Endothelial cell of umbilical vein (primary cell): ENCODE measurements at regions not wholly inside any gene's neighbourhood (a gene's known extent, or its start where the extent isn't known, plus 50 kb on each side); places are given as distances from the start of the nearest gene placed in this dataset.

Experiments used
- BruUV-seq: library from RNA; stranded (reverse); fragments of 400-500 nt; replicated peaks from 2 replicates; lab custom pipeline; 2021; lab: Mats Ljungman, UMichigan
- CTCF ChIA-PET: fragments of 300-600, 350-600 bp; sonication (Branson Sonifier 250); formaldehyde crosslinking; loops from one replicate; lab custom pipeline; 2021; ENCODE audit warnings: antibody characterized with exemption, inconsistent platforms; lab: Charles Lee
- POLR2A ChIA-PET: fragments of 300-600, 350-600 bp; sonication (Branson Sonifier 250); formaldehyde crosslinking; loops from one replicate; lab custom pipeline; 2021; ENCODE audit warnings: antibody characterized with exemption, inconsistent platforms; lab: Charles Lee
- DNase-seq: peaks from one replicate; pipeline ENCODE4 v3.0.0-alpha.2; 2011; ENCODE audit warnings: low read depth, low spot score
- FAIRE-seq: peaks from 2 replicates; lab custom pipeline; 2011; peaks lifted over from hg19 to GRCh38; lab: Jason Lieb, UNC
- H2AFZ ChIP-seq: 2 replicates; pipeline ENCODE4 v1.6.0; 2012; ENCODE audit warnings: low read depth, low read length, control low read depth, inconsistent platforms
- H3K27ac ChIP-seq: 2 replicates; pipeline ENCODE4 v1.5.1; 2011; ENCODE audit warnings: low read depth, mild to moderate bottlenecking, control low read depth, low read length, moderate library complexity; ENCODE audit not compliant: insufficient read depth
- H3K27me3 ChIP-seq, 2 experiments: 2 replicates each; pipeline versions ENCODE4 v1.6.0 to v1.6.1; 2011; ENCODE audit warnings: low read length in 2 of 2, mixed read lengths in 1 of 2; ENCODE audit not compliant: control insufficient read depth in 2 of 2, insufficient read depth in 2 of 2
- H3K36me3 ChIP-seq, 2 experiments: 2 replicates in 1 of 2; 3 replicates in 1 of 2; pipeline ENCODE4 v1.5.1; 2011; ENCODE audit warnings: low read length in 2 of 2, mild to moderate bottlenecking in 1 of 2, moderate library complexity in 1 of 2; ENCODE audit not compliant: control insufficient read depth in 2 of 2, insufficient read depth in 2 of 2; ENCODE audit errors: extremely low read depth in 1 of 2
- H3K4me1 ChIP-seq: 3 replicates; pipeline ENCODE4 v1.5.1; 2011; ENCODE audit warnings: mild to moderate bottlenecking, low read length; ENCODE audit not compliant: control insufficient read depth, insufficient read depth; ENCODE audit errors: extremely low read depth
- H3K4me2 ChIP-seq: 2 replicates; pipeline ENCODE4 v1.6.1; 2011; ENCODE audit warnings: low read length, control low read depth, mixed read lengths; ENCODE audit not compliant: insufficient read depth
- H3K4me3 ChIP-seq, 3 experiments: fragments of 200-600 bp in 1 of 3; sonication (generic), shearing (Covaris generic) in 1 of 3; replicated peaks in 1 of 3; 2 replicates each; pipeline ENCODE4 v1.5.1; 2011 to 2016; ENCODE audit warnings: control low read depth in 3 of 3, low read length in 3 of 3, mild to moderate bottlenecking in 2 of 3, inconsistent platforms in 1 of 3, low read depth in 1 of 3, moderate library complexity in 1 of 3; ENCODE audit not compliant: insufficient read depth in 1 of 3
- H3K79me2 ChIP-seq: 2 replicates; pipeline ENCODE4 v1.6.0; 2012; ENCODE audit warnings: low read length, inconsistent platforms; ENCODE audit not compliant: control insufficient read depth, insufficient read depth
- H3K9ac ChIP-seq: replicated peaks from 2 replicates; pipeline ENCODE3; 2011; ENCODE audit warnings: low read length, control low read depth; ENCODE audit not compliant: insufficient read depth; ENCODE audit errors: extremely low read depth
- H3K9me1 ChIP-seq: replicated peaks from 3 replicates; pipeline ENCODE4 v1.6.0; 2011; ENCODE audit warnings: mild to moderate bottlenecking, low read length; ENCODE audit not compliant: control insufficient read depth, insufficient read depth; ENCODE audit errors: extremely low read depth
- H3K9me3 ChIP-seq: replicated peaks from 2 replicates; pipeline ENCODE4 v1.5.1; 2012; ENCODE audit warnings: low read length, inconsistent platforms; ENCODE audit not compliant: control insufficient read depth, insufficient read depth
- H4K20me1 ChIP-seq: replicated peaks from 2 replicates; pipeline ENCODE3; 2011; ENCODE audit warnings: mild to moderate bottlenecking, low read length; ENCODE audit not compliant: control insufficient read depth, insufficient read depth; ENCODE audit errors: extremely low read depth
- EZH2 ChIP-seq: IDR thresholded peaks from 2 replicates; pipeline ENCODE4 v1.6.1; 2012; ENCODE audit warnings: borderline replicate concordance, low read depth, mild to moderate bottlenecking, moderate library complexity, low read length, inconsistent platforms; ENCODE audit not compliant: severe bottlenecking
- FOS ChIP-seq: IDR thresholded peaks from 2 replicates; pipeline ENCODE4 v1.6.1; 2011; ENCODE audit warnings: mild to moderate bottlenecking, low read length, moderate library complexity, borderline replicate concordance; ENCODE audit not compliant: insufficient read depth
- GATA2 ChIP-seq: IDR thresholded peaks from 2 replicates; pipeline ENCODE4 v1.7.0; 2011; ENCODE audit warnings: low read depth, mild to moderate bottlenecking, moderate library complexity, mixed read lengths, low read length; ENCODE audit not compliant: insufficient read length, insufficient read depth
- JUN ChIP-seq: IDR thresholded peaks from 2 replicates; pipeline ENCODE4 v1.6.1; 2011; ENCODE audit warnings: borderline replicate concordance, low read depth; ENCODE audit not compliant: insufficient read length, insufficient read depth
- MYC ChIP-seq: IDR thresholded peaks from one replicate; pipeline ENCODE4 v1.6.1; 2011; ENCODE audit warnings: mild to moderate bottlenecking, low read depth, low read length
- POLR2A ChIP-seq: IDR thresholded peaks from 2 replicates; pipeline ENCODE4 v1.6.1; 2012; ENCODE audit warnings: low read depth, mild to moderate bottlenecking, control low read depth, low read length
- POLR2AphosphoS5 ChIP-seq: IDR thresholded peaks from 2 replicates; pipeline ENCODE4 v1.6.1; 2012; ENCODE audit warnings: low read depth, mild to moderate bottlenecking, control low read depth, low read length, moderate library complexity; ENCODE audit not compliant: insufficient read depth
- dilution Hi-C: fragments of 300-500 bp; cut with MboI; formaldehyde crosslinking; loops from one replicate; pipeline ENCODE4 v1.15.0; 2019; ENCODE audit warnings: low sequenced_read_pairs; ENCODE audit not compliant: extremely low pct_ligation_motif_present
- intact Hi-C: fragments of 100-400 bp; cut with micrococcal nuclease; formaldehyde crosslinking; loops from one replicate; pipeline ENCODE4 v1.10.0; 2022
- TF ChIP-seq, protein P1 (sequence below), 2 donors: IDR thresholded peaks; 1 replicate in 1 of 2; 2 replicates in 1 of 2; pipeline ENCODE4 v1.5.1; 2011; ENCODE audit warnings: low read length in 2 of 2, mild to moderate bottlenecking in 2 of 2, moderate library complexity in 2 of 2, control low read depth in 1 of 2, inconsistent platforms in 1 of 2, low read depth in 1 of 2; ENCODE audit not compliant: insufficient read depth in 1 of 2; ENCODE audit errors: extremely low read depth in 1 of 2
- TF ChIP-seq, protein P2 (sequence below): IDR thresholded peaks from 2 replicates; pipeline ENCODE4 v1.6.1; 2011; ENCODE audit not compliant: insufficient read depth, insufficient read length

DNA sequence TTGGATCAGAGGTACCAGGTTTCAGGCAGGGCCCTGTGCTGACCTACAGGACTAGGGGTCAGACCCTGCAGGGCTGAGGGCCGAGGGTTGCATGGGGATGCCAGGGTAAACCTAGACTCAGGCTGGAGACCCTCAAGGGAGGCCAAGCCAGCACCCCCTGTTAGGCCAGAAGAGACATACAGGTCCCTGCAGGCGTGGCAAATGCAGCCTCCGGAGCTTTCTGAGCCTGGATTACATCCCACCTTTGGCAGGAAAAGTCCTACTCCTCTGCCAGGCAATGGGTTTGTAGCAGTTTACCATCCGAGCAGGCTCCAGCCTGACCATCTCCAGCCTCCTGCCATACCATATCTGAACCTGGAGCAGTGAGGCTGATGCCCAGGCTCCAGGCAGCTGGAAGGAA, 425.3 kb downstream of the NPHP4 start:
- H3K4me1 ChIP-seq: no peaks in the 10 kb centered on the region
- H3K79me2 ChIP-seq: no peaks in the 10 kb centered on the region
- TF ChIP-seq MYC (no peak), POLR2A (no peak), GATA2 (no peak)
- intact Hi-C loops (no loop called here), dilution Hi-C loops (no loop called here)
- no peak for DNase-seq
- POLR2A ChIA-PET: no interaction called here
- FAIRE-seq: no peak
- no peak overlapping the region for H3K9ac ChIP-seq
- no peaks in the 10 kb centered on the region for H3K9me3 ChIP-seq
- no peak overlapping the region for H3K27ac ChIP-seq
- no peak overlapping the region for H2AFZ ChIP-seq
- no peak overlapping the region for H3K4me2 ChIP-seq
- no peaks in the 10 kb centered on the region for H4K20me1 ChIP-seq
- no peaks in the 10 kb centered on the region for H3K9me1 ChIP-seq
- CTCF ChIA-PET: no interaction called here
- BruUV-seq: no TSS peak
- H3K36me3 ChIP-seq: no peaks in the 10 kb centered on the region
- H3K27me3 ChIP-seq: no peaks in the 10 kb centered on the region
- H3K4me3 ChIP-seq: no peak overlapping the region

DNA sequence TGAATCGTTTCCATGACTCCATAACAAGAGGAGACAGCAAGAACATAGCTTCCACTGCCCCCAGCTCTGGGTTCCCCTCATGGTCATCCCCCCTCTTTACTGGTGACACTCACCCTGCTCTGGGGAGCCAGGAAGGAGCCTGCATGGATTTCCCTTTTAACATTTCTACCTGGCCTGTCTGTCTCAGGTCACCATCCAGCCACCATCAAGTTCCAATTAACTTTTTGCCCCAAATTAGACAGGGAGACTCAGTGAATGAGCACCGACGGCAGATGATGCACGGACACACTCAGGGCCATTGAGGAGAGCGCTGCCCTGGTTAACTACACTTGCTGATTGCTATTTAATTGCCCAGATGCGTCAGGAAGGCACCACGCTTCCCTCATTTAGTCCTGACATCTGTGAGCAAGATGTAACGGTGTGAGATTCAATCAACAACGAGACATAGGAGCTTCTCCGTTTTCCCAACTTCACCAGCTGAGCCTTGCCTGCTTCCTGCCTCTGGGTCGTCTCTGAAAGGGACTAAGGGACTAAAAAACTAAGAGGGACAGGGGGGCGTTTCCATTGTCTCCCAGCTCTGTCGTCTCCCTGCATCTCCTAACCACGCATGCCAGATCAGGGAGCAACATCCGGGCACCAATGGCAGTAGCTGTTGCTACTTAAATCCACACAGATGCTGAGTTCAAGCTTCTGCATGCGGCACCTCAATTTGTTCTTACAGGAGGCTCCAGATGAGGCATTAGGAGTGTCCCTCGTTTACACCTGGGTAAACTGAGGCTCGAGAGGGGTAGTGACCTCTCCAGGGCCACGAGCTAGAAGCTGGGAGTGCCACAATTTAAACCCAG, 426.7 kb downstream of the NPHP4 start:
- no TSS peak for BruUV-seq
- no peaks in the 10 kb centered on the region for H4K20me1 ChIP-seq
- no peak for TF ChIP-seq JUN
- no peak for TF ChIP-seq MYC
- no peak for TF ChIP-seq GATA2
- TF ChIP-seq POLR2A: no peak
- TF ChIP-seq, protein P1, sequence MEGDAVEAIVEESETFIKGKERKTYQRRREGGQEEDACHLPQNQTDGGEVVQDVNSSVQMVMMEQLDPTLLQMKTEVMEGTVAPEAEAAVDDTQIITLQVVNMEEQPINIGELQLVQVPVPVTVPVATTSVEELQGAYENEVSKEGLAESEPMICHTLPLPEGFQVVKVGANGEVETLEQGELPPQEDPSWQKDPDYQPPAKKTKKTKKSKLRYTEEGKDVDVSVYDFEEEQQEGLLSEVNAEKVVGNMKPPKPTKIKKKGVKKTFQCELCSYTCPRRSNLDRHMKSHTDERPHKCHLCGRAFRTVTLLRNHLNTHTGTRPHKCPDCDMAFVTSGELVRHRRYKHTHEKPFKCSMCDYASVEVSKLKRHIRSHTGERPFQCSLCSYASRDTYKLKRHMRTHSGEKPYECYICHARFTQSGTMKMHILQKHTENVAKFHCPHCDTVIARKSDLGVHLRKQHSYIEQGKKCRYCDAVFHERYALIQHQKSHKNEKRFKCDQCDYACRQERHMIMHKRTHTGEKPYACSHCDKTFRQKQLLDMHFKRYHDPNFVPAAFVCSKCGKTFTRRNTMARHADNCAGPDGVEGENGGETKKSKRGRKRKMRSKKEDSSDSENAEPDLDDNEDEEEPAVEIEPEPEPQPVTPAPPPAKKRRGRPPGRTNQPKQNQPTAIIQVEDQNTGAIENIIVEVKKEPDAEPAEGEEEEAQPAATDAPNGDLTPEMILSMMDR (IDR thresholded peaks at IDR 0.05; ENCODE audit: extremely low read depth in 1 of 2, insufficient read depth in 1 of 2, low read depth in 1 of 2, low read length in 2 of 2): no peak
- TF ChIP-seq, protein P2, sequence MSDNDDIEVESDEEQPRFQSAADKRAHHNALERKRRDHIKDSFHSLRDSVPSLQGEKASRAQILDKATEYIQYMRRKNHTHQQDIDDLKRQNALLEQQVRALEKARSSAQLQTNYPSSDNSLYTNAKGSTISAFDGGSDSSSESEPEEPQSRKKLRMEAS: no peak
- no peak for TF ChIP-seq FOS
- no peak for TF ChIP-seq EZH2
- TF ChIP-seq POLR2AphosphoS5: no peak
- H3K9me3 ChIP-seq: peaks cover 2% of the 10 kb centered on the region
- H3K4me1 ChIP-seq: no peaks in the 10 kb centered on the region
- no peak overlapping the region for H2AFZ ChIP-seq
- H3K9me1 ChIP-seq: no peaks in the 10 kb centered on the region
- ChIA-PET POLR2A (no interaction called here), CTCF (no interaction called here)
- intact Hi-C loops (no loop called here), dilution Hi-C loops (no loop called here)
- DNase-seq (no peak), FAIRE-seq (no peak)
- no peaks in the 10 kb centered on the region for H3K36me3 ChIP-seq
- H3K27ac ChIP-seq: no peak overlapping the region
- H3K79me2 ChIP-seq: no peaks in the 10 kb centered on the region
- H3K27me3 ChIP-seq: no peaks in the 10 kb centered on the region
- no peak overlapping the region for H3K9ac ChIP-seq
- H3K4me3 ChIP-seq: no peak overlapping the region
- no peak overlapping the region for H3K4me2 ChIP-seq
